ENCODE measurements at regions not wholly inside any gene's neighbourhood (a gene's known extent, or its start where the extent isn't known, plus 50 kb on each side); places are given as distances from the start of the nearest gene placed in this dataset.

DNA sequence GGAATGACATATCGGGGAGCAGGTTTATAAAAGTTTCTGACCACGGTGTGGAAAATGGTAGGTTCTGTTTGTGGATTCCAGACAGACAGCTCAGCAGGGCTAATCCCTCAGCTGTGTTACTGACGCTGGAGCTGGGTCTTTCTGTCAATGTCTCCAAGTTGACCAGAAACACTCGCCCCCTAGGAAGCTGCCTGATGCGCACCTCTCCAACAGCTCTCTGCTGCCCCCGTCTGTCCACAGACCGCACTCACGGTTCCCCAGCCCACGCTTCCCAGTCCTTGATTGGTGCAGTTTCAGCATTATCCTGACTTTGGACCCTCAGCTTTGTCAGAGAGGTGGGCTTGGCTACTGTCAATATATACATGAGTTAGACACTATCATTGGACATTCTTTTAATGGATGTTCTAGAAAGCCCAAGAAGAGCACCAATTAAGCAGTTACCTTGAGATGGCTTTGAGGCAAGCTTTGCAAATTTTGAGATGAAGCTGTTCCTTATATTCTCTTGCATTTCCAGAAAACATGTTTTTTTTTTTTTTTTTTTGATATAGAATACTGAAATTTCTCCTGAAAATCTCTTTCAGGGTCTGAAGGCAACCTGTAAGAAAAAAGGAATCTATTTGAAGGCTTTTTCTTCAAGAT lies 98.9 kb upstream of the TBC1D5 start:
- Histone ChIP-seq H3K4me1 (ENCODE audit: control insufficient read depth in 2 of 2, insufficient read depth in 2 of 2, low read length in 2 of 2) (no peaks in the 10 kb centered on the region), H3K4me3 (ENCODE audit: low read length in 2 of 2) (no peak overlapping the region), H3K36me3 (ENCODE audit: control insufficient read depth in 2 of 2, insufficient read depth in 2 of 2, low read length in 2 of 2) (no peaks in the 10 kb centered on the region), H3K27ac (ENCODE audit: low read depth in 2 of 2, low read length in 2 of 2) (no peak overlapping the region), H3K9ac (ENCODE audit: low read depth in 1 of 2, low read length in 2 of 2) (no peak overlapping the region), H3K9me3 (ENCODE audit: control insufficient read depth in 2 of 2, low read length in 2 of 2) (no peaks in the 10 kb centered on the region), H3K27me3 (ENCODE audit: control insufficient read depth in 2 of 2, insufficient read depth in 2 of 2, low read length in 2 of 2) (no peaks in the 10 kb centered on the region)

GRCh38 chr3:17840651-17841050 lies 98.2 kb upstream of the TBC1D5 start:
- Histone ChIP-seq H3K27ac (ENCODE audit: low read depth in 2 of 2, low read length in 2 of 2) (no peak overlapping the region), H3K4me1 (ENCODE audit: control insufficient read depth in 2 of 2, insufficient read depth in 2 of 2, low read length in 2 of 2) (no peaks in the 10 kb centered on the region), H3K4me3 (ENCODE audit: low read length in 2 of 2) (no peak overlapping the region), H3K27me3 (ENCODE audit: control insufficient read depth in 2 of 2, insufficient read depth in 2 of 2, low read length in 2 of 2) (no peaks in the 10 kb centered on the region), H3K36me3 (ENCODE audit: control insufficient read depth in 2 of 2, insufficient read depth in 2 of 2, low read length in 2 of 2) (no peaks in the 10 kb centered on the region), H3K9me3 (ENCODE audit: control insufficient read depth in 2 of 2, low read length in 2 of 2) (no peaks in the 10 kb centered on the region), H3K9ac (ENCODE audit: low read depth in 1 of 2, low read length in 2 of 2) (no peak overlapping the region)

DNA sequence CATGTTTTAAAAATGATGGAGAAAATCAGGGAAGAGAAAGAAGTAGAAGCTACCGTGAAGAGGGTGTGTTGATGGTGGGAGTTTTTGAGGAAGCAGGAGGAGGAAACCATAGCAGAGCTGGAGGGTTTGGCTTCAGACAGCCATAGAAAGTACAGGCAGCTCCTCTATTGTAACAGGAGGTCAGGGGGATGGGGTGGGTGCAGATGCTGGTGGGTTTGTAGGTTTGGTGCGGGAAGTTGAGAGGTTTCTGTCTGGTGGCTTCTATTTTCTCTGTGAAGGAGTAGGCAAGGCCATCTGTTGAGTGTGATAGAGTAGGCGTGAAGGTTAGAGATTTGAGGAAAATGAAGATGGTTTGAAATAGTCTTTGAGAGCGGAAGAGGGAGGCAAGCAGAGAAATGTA lies 97.7 kb upstream of the TBC1D5 start:
- Histone ChIP-seq H3K27ac (ENCODE audit: low read depth in 2 of 2, low read length in 2 of 2) (no peak overlapping the region), H3K36me3 (ENCODE audit: control insufficient read depth in 2 of 2, insufficient read depth in 2 of 2, low read length in 2 of 2) (no peaks in the 10 kb centered on the region), H3K9ac (ENCODE audit: low read depth in 1 of 2, low read length in 2 of 2) (no peak overlapping the region), H3K27me3 (ENCODE audit: control insufficient read depth in 2 of 2, insufficient read depth in 2 of 2, low read length in 2 of 2) (no peaks in the 10 kb centered on the region), H3K4me1 (ENCODE audit: control insufficient read depth in 2 of 2, insufficient read depth in 2 of 2, low read length in 2 of 2) (no peaks in the 10 kb centered on the region), H3K9me3 (ENCODE audit: control insufficient read depth in 2 of 2, low read length in 2 of 2) (no peaks in the 10 kb centered on the region), H3K4me3 (ENCODE audit: low read length in 2 of 2) (no peak overlapping the region)

- Histone ChIP-seq H3K27ac (ENCODE audit: low read depth in 2 of 2, low read length in 2 of 2) (no peak overlapping the region), H3K9ac (ENCODE audit: low read depth in 1 of 2, low read length in 2 of 2) (no peak overlapping the region), H3K9me3 (ENCODE audit: control insufficient read depth in 2 of 2, low read length in 2 of 2) (no peaks in the 10 kb centered on the region), H3K4me3 (ENCODE audit: low read length in 2 of 2) (no peak overlapping the region), H3K27me3 (ENCODE audit: control insufficient read depth in 2 of 2, insufficient read depth in 2 of 2, low read length in 2 of 2) (no peaks in the 10 kb centered on the region), H3K4me1 (ENCODE audit: control insufficient read depth in 2 of 2, insufficient read depth in 2 of 2, low read length in 2 of 2) (no peaks in the 10 kb centered on the region), H3K36me3 (ENCODE audit: control insufficient read depth in 2 of 2, insufficient read depth in 2 of 2, low read length in 2 of 2) (no peaks in the 10 kb centered on the region)
Measured at GRCh38 chr3:17836919-17837318, 94.5 kb upstream of the TBC1D5 start.

DNA sequence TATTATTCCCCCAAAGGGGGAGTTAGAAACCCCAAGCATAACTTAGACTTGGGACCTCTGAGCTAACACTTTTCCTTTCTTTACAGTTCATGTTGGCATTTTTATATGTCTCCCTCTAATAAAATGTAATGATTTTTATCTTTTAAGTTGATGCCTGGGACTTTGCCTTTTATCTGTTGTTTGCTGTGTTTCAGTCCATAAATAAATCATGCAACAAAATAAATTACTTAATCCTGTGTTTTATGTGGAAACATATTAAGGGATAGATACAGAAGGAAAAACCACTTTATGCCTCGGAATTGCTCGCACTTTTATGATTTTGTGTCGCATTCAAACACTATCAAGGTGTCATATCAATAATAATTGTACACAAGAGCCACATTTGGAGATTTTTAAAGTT lies 93.7 kb upstream of the TBC1D5 start:
- Histone ChIP-seq H3K36me3 (ENCODE audit: control insufficient read depth in 2 of 2, insufficient read depth in 2 of 2, low read length in 2 of 2) (no peaks in the 10 kb centered on the region), H3K9ac (ENCODE audit: low read depth in 1 of 2, low read length in 2 of 2) (no peak overlapping the region), H3K4me1 (ENCODE audit: control insufficient read depth in 2 of 2, insufficient read depth in 2 of 2, low read length in 2 of 2) (no peaks in the 10 kb centered on the region), H3K4me3 (ENCODE audit: low read length in 2 of 2) (no peak overlapping the region), H3K9me3 (ENCODE audit: control insufficient read depth in 2 of 2, low read length in 2 of 2) (no peaks in the 10 kb centered on the region), H3K27ac (ENCODE audit: low read depth in 2 of 2, low read length in 2 of 2) (no peak overlapping the region), H3K27me3 (ENCODE audit: control insufficient read depth in 2 of 2, insufficient read depth in 2 of 2, low read length in 2 of 2) (no peaks in the 10 kb centered on the region)

DNA sequence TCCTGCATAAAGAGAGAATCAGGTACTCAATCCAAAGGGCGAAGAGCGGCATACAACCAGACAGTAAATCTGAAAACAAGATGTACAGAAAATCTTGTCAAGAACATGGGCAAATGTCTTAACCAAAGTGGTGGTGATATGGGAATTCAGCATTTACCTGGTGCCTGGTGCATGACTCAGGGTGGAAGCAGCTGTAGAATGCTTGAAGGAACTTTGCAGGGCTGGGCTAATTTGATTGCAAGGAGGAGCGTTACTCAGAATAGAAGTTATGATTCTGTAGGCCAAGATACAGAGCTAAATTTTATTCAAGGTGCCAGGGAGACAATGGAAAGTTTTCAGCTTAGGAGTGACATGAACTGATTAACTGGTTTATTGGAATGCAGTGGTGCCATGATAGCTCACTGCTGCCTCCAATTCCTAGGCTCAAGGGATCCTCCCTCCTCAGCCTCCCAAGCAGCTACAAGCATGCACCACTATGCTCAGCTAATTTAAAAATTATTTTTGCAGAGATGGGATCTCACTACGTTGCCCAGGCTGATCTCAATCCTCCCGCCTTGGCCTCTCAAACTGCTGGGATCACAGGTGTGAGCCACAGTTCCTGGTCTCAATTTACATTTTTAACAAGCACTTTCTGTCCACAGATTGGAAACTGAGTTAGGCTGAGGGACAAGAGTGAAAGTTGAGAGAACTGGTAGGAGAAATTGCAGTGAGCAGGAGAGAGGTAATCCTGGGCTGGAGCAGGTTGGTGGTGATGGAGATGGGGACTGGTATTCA lies 91.5 kb upstream of the TBC1D5 start:
- no peak overlapping the region for H3K27ac ChIP-seq (ENCODE audit: low read depth in 2 of 2, low read length in 2 of 2)
- no peaks in the 10 kb centered on the region for H3K27me3 ChIP-seq (ENCODE audit: control insufficient read depth in 2 of 2, insufficient read depth in 2 of 2, low read length in 2 of 2)
- H3K4me3 ChIP-seq (ENCODE audit: low read length in 2 of 2) = no peak overlapping the region
- no peaks in the 10 kb centered on the region for H3K36me3 ChIP-seq (ENCODE audit: control insufficient read depth in 2 of 2, insufficient read depth in 2 of 2, low read length in 2 of 2)
- H3K9me3 ChIP-seq (ENCODE audit: control insufficient read depth in 2 of 2, low read length in 2 of 2) = no peaks in the 10 kb centered on the region
- H3K9ac ChIP-seq (ENCODE audit: low read depth in 1 of 2, low read length in 2 of 2) = no peak overlapping the region
- no peaks in the 10 kb centered on the region for H3K4me1 ChIP-seq (ENCODE audit: control insufficient read depth in 2 of 2, insufficient read depth in 2 of 2, low read length in 2 of 2)

DNA sequence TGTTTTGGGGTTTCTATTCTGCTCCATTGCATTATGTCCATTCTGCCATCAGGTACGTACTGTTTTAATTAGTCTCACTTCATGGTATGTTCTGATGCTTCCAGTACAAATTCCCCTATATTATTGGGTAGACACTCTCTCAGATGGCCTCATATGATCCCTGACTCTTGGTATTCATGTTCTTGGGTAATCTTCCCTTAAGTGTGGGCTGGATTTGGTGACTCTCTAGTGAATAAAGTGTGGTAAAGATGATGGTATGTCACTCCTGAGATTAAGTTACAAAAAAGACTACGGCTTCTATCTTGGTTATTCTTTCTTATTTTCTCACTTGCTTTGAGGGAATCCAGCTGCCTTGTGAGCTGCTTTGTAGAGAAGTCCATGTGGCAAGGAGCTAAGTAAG lies 89.6 kb upstream of the TBC1D5 start:
- no peaks in the 10 kb centered on the region for H3K9me3 ChIP-seq (ENCODE audit: control insufficient read depth in 2 of 2, low read length in 2 of 2)
- H3K27ac ChIP-seq (ENCODE audit: low read depth in 2 of 2, low read length in 2 of 2) = no peak overlapping the region
- no peaks in the 10 kb centered on the region for H3K36me3 ChIP-seq (ENCODE audit: control insufficient read depth in 2 of 2, insufficient read depth in 2 of 2, low read length in 2 of 2)
- H3K27me3 ChIP-seq (ENCODE audit: control insufficient read depth in 2 of 2, insufficient read depth in 2 of 2, low read length in 2 of 2) = no peaks in the 10 kb centered on the region
- no peak overlapping the region for H3K4me3 ChIP-seq (ENCODE audit: low read length in 2 of 2)
- H3K9ac ChIP-seq (ENCODE audit: low read depth in 1 of 2, low read length in 2 of 2) = no peak overlapping the region
- H3K4me1 ChIP-seq (ENCODE audit: control insufficient read depth in 2 of 2, insufficient read depth in 2 of 2, low read length in 2 of 2) = no peaks in the 10 kb centered on the region

GRCh38 chr3:17831366-17831765 lies 88.9 kb upstream of the TBC1D5 start:
- Histone ChIP-seq H3K4me3 (ENCODE audit: low read length in 2 of 2) (no peak overlapping the region), H3K4me1 (ENCODE audit: control insufficient read depth in 2 of 2, insufficient read depth in 2 of 2, low read length in 2 of 2) (no peaks in the 10 kb centered on the region), H3K36me3 (ENCODE audit: control insufficient read depth in 2 of 2, insufficient read depth in 2 of 2, low read length in 2 of 2) (no peaks in the 10 kb centered on the region), H3K27ac (ENCODE audit: low read depth in 2 of 2, low read length in 2 of 2) (no peak overlapping the region), H3K9me3 (ENCODE audit: control insufficient read depth in 2 of 2, low read length in 2 of 2) (no peaks in the 10 kb centered on the region), H3K27me3 (ENCODE audit: control insufficient read depth in 2 of 2, insufficient read depth in 2 of 2, low read length in 2 of 2) (no peaks in the 10 kb centered on the region), H3K9ac (ENCODE audit: low read depth in 1 of 2, low read length in 2 of 2) (no peak overlapping the region)

- Histone ChIP-seq H3K27ac (ENCODE audit: low read depth in 2 of 2, low read length in 2 of 2) (no peak overlapping the region), H3K9ac (ENCODE audit: low read depth in 1 of 2, low read length in 2 of 2) (no peak overlapping the region), H3K4me3 (ENCODE audit: low read length in 2 of 2) (no peak overlapping the region), H3K27me3 (ENCODE audit: control insufficient read depth in 2 of 2, insufficient read depth in 2 of 2, low read length in 2 of 2) (no peaks in the 10 kb centered on the region), H3K36me3 (ENCODE audit: control insufficient read depth in 2 of 2, insufficient read depth in 2 of 2, low read length in 2 of 2) (no peaks in the 10 kb centered on the region), H3K4me1 (ENCODE audit: control insufficient read depth in 2 of 2, insufficient read depth in 2 of 2, low read length in 2 of 2) (no peaks in the 10 kb centered on the region), H3K9me3 (ENCODE audit: control insufficient read depth in 2 of 2, low read length in 2 of 2) (no peaks in the 10 kb centered on the region)
Measured at GRCh38 chr3:17830788-17831187, 88.4 kb upstream of the TBC1D5 start.

GRCh38 chr3:17828388-17828787 lies 86.0 kb upstream of the TBC1D5 start:
- H3K36me3 ChIP-seq (ENCODE audit: control insufficient read depth in 2 of 2, insufficient read depth in 2 of 2, low read length in 2 of 2) = no peaks in the 10 kb centered on the region
- H3K27me3 ChIP-seq (ENCODE audit: control insufficient read depth in 2 of 2, insufficient read depth in 2 of 2, low read length in 2 of 2) = no peaks in the 10 kb centered on the region
- H3K9me3 ChIP-seq (ENCODE audit: control insufficient read depth in 2 of 2, low read length in 2 of 2) = no peaks in the 10 kb centered on the region
- no peaks in the 10 kb centered on the region for H3K4me1 ChIP-seq (ENCODE audit: control insufficient read depth in 2 of 2, insufficient read depth in 2 of 2, low read length in 2 of 2)
- H3K4me3 ChIP-seq (ENCODE audit: low read length in 2 of 2) = no peak overlapping the region
- H3K9ac ChIP-seq (ENCODE audit: low read depth in 1 of 2, low read length in 2 of 2) = no peak overlapping the region
- no peak overlapping the region for H3K27ac ChIP-seq (ENCODE audit: low read depth in 2 of 2, low read length in 2 of 2)

Data from mucosa of rectum (tissue), 2 donors.